CD4-positive, alpha-beta T cell treated with Interleukin-15 for 4 hours (primary cell): ENCODE measurements at regions not wholly inside any gene's neighbourhood (a gene's known extent, or its start where the extent isn't known, plus 50 kb on each side); places are given as distances from the start of the nearest gene placed in this dataset.

Source experiments
- DNase-seq: peaks from one replicate; pipeline ENCODE4 v3.0.0-alpha.2; 2020; ENCODE audit warnings: low spot score

DNA sequence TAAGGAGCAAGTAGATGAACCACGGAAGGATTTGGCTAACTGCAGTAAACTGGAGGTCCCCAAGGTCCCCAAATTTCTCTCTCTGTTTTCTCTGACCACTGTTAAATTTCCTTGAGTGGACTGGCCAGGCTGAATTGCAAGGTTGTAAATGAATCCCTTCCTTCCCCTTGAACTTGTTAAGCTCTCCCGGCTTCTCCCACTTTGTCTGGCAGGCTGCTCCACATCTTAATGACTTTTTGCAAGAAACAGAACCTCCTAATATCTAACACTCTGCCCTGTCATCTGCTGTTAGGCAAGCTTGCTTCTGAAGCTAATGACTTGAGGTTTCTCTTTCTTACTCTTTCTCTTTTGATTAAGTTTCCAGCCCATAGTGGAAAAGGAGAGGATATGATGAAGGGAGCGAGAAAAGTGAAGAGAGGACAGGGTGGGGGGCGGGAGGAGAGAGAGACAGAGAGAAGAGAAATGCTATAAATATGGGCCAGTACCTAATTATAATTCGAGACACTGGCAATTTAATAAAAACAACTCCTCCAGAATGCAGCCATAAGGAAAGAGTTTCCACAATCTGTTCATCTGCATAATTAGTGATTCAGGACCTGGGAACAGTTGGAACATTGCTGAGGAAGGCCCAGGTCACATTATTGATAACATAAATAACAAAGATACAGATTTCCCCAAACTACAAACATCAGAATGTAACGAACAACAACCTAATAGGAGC lies 437.3 kb upstream of the MPDZ start:
- DNase-seq = no peak

DNA sequence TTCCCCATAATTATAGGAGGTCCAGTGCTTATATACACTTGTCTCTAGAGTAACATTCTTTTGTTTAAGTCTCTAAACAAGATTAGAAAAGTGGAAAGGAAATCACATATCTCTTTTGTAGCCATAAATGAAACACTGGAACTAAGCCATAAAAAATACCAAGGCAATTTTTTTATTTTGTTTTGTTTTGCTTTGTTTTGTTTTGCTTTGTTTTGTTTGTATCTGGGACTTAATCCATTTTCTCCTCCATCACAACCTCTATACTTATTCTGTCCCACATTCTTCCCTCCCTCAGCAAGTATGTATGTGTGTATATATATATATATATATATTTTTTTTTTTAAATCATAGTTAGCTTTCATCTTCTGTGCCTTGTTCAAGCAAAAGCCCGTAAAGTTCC lies 436.6 kb upstream of the MPDZ start:
- DNase-seq = no peak

DNA sequence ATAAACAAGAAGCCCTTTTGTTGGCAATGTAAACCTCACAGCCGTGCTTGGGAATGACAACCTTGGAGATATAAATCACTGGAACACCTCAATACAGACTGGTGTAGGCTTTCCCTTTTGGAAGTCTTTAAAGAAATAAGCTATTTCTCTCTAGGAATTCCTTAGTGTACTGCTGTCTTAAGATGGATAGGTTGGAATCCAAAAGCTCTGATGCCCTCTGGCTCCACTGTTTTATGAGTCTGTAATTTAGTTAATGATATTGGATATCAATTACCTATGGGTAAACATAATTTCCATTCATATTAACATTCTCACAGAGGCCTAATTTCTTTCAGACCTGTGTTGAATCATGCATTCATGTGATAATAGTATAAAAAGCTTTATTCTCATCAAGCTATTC lies 435.9 kb upstream of the MPDZ start:
- DNase-seq = no peak

DNA sequence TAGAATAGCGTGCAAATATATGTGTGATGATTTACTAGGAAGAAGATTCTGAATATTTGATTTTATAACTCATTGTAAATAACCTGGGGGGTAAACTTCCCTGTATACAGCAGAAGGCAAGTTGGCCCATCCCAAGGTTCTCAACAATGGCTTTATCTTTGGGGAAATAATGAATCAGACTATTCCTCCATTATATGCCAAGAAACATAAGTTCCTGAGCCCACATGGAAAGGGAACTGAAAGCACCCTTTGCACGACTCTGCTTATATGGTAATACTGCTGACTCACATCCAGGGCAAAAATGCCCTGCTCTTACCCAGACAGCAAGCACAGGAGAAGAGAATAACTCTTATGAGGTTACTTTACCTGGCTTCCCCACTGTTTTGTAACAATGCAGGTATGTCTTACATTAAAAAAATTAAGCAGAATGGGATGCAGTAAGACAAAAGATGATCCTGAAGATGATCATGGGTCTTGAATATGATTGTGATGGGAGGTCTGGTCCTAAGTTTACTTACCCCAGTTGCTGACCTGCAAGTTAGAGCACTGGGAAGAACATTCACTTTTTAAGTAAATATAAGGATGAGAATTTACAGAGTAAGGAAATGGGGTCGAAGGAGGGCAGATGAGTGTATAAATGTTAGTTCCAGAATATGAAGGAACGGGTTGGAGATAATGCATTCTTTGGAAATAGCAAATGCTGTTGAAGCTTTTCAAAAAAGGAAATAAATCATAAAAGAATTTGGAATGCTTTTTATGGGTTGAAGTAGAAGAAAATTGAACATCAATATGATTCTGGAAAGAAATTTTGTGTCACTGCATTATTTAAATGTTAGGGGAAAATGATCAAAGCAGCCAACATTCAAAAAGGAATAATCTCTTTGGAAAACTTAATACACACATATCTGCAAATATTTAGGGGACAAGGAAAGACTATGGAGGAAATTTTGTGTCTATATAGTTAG lies 428.4 kb upstream of the MPDZ start:
- no peak for DNase-seq

DNA sequence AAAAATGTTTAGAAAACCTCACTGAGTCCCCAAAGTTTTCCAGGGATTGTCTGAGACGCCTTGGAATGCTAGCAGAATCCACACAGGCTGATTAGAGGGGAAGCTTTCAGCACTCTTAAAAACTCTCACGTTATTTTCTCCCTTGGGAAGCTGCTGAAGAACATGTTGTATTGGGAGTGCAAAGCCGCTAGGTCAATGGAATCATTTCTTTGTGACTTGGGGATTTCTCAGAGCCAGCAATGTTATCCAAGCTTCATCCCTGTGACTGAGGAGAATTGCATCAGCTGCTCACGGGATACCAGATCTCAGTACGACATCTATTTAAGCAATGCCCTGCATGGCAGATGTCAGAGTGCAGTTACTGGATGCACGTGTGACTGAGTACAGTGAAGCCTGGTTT lies 426.4 kb upstream of the MPDZ start:
- DNase-seq = no peak

DNA sequence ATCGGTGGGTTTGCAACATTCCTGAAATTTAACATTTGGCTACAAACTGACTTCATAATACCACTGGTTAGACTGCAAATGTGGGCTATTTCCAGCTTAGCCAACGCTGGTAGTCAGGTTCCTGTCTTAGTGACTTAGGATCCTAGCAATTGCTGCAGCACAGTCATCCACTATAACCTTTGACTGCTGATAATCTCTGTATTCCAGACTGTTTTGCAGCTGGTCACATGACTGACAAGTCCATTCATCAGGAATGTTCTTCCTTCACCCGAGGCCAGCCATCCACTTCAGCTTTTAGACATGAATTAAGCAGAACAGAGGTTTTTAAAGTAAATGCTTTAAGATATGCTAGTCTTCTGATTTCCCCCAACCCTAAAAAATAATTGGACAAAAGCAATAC lies 425.9 kb upstream of the MPDZ start:
- DNase-seq = no peak

DNA sequence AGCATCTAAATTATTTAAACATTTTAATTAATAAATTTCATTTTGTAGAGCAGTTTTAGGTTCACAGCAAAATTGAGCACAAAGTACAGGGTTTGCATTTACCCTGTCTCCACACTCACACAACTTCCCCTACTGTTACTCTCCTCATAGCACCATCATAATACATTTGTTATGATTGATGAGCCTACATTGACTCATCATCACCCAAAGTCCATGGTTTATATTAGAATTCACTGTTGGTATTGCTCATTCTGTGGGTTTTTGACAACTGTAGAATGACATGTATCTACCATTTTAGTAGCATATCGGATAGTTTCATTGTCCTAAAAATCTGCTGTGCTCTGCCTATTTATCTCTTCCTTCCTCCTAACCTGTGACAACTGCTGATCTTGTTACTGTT lies 411.1 kb upstream of the MPDZ start:
- DNase-seq = no peak

DNA sequence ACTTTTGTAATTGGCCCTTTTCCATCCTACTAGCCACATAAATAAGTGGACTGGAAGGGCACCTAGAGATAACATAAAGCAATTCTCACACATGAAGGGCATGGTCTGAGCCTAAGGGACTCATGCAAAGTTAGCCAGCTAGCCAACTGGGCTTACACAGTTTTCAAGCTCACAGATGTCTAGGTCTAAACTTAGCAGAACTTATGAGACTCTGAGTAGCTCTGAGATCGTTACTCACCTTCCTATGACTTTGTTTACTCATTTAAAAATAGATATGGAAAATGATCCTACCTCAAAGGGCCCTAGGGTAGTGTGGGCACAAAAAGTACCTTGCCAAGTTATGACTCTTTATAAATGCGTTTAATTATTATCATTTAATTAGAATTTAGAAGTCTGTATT lies 410.4 kb upstream of the MPDZ start:
- DNase-seq = no peak

DNA sequence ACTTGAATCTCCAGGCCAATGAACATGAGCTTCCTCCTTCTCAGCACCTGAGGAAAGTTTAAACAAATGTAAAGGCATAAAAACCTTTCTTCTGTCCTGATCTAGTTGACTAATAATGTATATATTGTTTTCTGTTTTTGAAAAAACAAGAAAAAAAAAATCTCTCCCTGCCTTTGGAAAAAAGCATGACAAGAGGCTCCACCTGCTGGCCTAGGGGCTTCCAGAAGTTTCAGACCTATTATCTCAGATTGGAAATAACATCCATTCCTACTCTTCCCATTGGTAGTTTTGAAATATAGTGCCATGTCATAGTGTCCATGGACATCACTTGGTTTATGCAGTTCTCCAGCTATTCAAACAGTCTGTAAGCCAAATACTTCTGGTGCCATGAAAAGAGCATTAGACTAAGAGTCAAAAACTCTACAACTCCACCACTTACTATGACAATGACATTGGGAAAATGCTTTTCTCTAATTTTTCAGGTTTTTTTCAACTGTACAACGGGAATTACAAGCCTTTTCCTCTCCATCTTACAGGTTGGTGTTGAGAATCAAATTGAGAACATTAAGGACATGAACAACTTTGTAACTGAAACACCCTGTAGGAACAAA lies 409.6 kb upstream of the MPDZ start:
- no peak for DNase-seq

DNA sequence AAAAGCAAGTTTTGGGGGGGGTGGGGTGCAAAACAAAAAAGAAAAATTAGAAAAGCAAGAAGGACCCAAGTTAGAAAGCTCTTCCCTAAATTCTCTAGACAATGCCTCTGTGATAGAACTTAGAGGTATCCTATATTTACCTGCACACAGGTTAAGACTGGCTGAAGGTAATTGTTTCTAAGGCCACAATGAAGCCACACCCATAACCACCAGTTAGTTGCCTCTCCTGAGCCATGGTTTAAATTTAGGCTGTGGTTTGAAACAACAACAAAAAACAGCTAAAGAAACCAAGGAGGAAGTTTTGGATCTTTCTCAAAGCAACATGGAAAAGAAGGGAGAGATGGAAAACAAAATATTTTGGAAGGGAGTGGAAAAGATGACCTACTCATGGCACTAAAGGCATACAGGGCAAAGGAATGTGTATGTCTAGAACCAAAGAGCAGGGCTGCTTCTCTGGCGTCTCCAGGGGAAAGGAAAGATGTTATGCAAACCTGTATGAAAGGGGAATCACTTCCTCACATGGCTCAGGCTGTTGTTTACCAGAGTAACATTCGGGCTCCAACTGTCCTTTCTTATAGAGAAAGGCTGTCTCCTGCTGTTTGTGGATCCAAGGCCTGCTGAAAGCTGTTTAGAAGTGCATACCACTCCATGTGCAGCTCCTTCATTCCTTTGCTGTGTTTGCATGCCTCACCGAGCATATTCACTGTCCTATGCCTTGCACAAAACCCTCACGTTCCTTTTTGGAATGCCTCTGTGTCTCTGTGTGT lies 408.9 kb upstream of the MPDZ start:
- DNase-seq = no peak

DNA sequence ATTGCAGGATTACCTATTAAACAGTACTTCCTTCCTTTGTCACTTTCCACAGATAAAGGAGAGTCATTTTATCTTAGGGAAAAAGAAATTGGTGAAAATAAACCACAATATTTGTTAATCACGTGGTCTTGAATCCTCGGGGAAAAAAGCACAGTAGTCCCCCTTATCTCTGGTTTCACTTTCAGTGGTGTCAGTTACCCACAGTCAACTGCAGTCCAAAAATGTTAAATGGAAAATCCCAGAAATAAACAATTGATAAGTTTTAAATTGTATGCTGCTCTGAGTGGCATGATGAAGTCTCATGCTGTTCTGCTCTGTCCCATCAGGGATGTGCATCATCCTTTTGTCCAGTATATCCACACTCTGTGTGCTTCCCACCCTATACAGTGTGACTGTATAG lies 405.2 kb upstream of the MPDZ start:
- no peak for DNase-seq

DNA sequence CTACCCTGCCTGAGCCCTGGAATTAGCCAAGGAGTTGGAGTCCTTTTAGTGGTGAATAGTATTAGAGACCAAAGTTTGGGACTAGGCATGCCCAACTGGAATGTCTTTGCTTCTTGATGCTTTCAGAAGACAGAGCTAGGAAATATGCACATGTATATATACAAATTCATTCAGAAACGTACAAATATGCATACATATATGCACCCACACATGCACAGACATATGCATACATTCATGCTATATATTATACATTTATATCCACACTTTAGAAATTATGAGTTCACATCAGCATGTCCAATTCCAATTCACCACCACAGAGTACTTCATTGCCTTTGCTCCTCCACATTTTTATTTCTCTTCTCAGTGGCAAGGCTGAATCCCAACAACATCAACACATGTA lies 398.3 kb upstream of the MPDZ start:
- DNase-seq = no peak

DNA sequence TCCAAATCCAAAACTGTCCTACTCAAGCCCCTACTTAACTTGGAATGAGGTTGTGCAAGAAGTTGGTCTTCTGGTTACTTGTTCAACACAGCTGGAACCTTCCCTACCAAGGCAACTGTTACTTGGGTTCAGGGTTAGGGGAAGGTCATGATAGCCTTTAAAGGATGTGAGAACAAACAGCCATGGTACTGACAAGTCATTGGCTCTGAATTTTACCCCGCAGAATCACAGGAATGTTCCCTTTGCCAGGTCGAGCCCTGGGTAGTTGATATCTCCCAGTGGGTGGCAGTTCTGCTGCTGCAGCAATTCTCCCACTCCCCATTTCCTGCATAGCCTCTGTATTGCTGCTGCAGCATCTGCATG lies 396.1 kb upstream of the MPDZ start:
- DNase-seq = no peak

DNA sequence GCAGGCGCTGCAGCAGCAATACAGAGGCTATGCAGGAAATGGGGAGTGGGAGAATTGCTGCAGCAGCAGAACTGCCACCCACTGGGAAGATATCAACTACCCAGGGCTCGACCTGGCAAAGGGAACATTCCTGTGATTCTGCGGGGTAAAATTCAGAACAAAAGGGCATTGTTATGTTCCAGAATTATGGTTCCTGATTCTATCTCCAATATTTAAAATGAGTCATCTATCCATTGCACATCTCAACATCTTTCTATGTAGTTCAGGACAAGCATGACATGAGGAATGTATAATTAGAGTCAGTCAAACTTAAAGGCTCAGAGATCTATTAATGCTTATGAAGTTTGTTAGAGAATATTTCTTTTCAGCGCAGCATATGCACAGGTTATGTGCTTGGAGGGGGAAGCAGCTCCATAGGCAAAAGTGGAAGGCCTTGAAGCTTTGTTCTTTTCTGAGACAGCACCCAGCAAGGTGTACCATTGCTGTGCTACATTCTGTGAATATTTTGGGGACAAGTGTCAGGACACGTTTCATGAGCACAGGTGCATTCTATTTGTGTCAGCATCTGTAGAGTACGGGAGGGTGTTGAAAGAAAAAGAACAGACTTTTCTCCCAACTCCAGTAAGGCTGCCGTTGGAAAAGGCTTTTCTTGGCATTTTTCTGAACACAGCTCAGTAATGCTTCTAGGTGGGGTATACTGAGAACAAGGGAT lies 395.6 kb upstream of the MPDZ start:
- DNase-seq = no peak

DNA sequence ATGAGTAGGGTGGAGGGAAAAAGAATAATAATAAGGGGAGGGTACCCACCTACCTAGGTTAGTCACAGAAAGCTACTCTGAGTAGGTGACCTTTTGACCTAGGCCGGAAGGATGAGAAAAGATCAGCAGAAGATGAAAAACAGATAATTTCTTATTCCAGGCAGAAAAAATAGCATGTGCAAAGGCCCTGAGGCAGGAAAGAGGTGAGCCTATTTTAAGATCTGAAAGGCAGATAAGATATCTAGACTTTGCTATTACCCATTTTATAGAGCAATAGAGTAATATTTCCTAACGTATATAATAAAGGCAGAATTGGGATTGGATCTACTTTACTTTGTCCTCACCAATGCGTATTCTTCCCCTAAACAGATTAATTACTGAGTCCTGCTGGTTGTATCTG lies 393.9 kb upstream of the MPDZ start:
- DNase-seq = no peak

DNA sequence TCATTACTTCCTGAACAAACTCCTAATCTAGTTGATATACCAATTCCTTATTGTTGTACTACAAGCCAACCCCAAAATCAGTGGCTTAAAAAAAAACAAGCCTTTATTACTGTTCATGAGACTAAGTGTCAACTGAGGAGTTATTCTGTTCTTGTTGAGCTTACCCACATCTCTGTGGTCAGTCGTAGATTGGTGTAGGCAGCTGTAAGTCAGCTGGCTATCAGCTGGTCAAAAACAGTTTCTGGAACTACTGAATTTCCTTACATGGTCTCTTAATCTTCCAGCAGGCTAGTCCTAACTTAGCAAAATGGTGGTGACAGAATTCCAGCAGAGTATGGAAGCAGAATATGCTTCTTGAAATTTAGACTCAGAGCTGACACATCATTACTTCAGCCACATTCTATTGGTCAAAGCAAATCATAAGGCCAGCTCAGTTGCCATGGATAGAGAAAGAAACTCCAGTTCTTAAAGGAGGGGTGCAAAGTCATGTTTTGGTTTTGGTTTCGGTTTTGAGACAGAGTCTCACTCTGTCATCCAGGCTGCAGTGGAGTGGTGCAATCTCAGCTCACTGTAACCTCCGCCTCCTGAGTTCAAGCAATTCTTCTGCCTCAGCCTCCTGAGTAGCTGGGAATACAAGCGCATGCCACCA lies 386.1 kb upstream of the MPDZ start:
- no peak for DNase-seq

DNA sequence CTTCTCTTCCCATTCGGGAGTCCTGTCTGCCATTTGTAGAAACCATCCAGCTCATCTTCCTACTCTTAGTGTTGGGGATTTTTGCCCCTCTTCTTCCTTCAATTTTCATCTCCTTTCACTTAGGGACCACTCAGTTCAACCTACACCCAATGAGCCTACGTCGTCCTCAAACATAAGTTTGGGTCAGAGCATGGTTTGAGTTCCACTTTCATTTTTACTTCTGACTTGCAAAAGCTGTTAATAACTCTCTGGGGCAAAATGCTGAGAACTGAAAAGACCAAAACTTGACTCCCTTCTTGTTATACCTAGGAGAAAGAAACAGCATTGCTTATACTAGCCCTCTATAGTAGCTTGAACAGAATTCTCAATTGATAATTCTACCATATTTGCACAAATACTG lies 381.5 kb upstream of the MPDZ start:
- DNase-seq = no peak

DNA sequence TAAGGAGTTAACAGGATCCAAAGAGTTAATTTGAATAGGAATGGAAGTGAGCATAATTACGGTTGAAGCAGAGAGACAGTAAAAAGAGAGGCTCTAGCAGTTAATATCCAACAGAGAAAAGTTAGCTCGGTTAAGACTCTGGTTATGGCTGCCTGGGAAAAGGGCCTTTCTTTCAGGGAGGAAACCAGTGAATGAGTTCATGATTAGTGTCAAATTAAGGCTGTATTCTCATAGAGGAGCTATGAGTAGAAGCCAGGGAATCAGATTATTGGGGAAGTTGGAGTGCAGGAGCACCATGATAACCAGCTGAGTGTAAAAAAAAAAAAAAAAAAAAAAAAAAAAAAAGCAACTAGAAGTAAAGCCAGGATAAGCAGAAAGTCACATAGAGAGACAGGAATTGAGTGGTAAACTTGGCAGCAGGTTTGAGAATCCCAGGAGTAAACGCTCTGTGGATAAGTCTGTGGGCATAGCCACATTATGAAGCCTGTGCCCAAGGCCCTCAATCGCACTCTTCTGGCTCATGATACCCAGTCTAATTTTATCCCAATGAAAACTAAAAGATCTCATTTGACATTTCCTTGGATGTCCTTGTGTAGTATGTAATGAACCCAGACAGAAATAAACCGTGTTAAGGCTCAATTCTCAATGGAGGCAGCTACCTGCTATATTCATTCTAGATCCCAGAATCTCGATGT lies 372.6 kb upstream of the MPDZ start:
- DNase-seq = no peak

DNA sequence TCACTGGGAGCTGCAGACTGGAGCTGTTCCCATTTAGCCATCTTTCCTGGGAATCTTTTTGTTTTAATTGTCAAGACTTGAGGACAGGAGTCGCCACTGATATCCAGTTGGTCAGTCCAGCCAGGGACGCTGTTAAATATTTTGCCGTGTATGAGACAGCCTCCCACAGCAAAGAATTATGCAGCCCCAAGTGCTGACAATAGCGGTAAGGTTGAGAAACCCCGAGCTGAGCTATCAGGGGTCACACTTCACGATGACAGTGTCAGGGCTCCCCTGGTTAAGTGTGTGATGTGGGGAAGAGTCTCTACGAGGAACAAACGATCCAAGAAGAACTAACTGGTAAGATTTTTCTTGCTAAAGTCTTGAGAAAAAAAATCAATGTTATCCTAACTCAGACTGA lies 372.0 kb upstream of the MPDZ start:
- DNase-seq = no peak

DNA sequence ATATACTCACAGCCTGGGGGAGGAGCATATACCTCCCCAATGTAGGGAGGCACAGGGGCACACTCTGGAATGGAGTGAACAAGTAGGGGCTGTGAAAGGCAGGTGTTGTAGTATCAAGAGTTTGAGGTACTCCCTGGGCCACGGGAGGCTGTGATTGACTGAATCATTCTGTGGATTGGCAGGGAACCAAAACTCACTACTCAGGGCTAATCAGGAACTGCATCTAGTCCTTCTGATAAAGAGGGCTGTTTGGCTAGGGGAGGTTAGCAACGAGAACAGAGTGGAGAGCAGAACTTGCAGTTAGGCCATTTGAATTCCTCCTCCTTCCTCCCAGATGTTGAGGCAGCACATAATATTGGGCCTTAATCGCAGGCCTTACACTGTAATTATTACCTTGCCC lies 369.2 kb upstream of the MPDZ start:
- no peak for DNase-seq

DNA sequence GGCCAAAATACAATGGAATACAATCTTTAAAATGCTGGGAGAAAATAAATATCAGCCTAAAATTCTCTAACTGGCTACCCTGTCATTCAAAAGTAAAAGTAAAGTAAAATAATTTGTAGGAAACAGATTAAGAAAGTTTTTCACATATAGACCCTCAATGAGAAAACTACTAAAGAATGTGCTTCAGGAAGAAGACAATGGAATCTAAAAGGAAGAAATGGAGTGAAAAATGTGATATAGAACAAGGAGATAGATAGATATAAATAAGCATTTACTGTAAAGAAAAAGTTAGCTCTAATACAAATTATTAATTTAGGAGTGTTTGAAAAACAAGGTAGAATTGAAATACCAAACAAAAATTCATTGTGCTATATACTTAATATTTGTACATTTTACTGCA lies 368.6 kb upstream of the MPDZ start:
- DNase-seq = no peak
